ENCODE measurements at regions not wholly inside any gene's neighbourhood (a gene's known extent, or its start where the extent isn't known, plus 50 kb on each side); places are given as distances from the start of the nearest gene placed in this dataset.

GRCh38 chr6:159525445-159526025 is 167.5 kb downstream of the SOD2 start:
- TF ChIP-seq CTCF (IDR thresholded peaks at IDR 0.05; ENCODE audit: insufficient read depth, low read length, poor library complexity, severe bottlenecking) (no peak), EZH2phosphoT487 (conservative IDR thresholded peaks at IDR 0.05; ENCODE audit: low read length) (no peak)

Data from SU-DHL-6 (cell line).